MG63 (cell line): ENCODE measurements at regions not wholly inside any gene's neighbourhood (a gene's known extent, or its start where the extent isn't known, plus 50 kb on each side); places are given as distances from the start of the nearest gene placed in this dataset.

ENCODE experiments used
- DNase-seq: peaks from one replicate; pipeline ENCODE4 v3.0.0-alpha.2; 2020
- H3K27me3 ChIP-seq: fragments of 250-450 bp; sonication (Bioruptor Pico); 2 replicates; pipeline ENCODE4 v1.5.1; 2020; ENCODE audit warnings: mild to moderate bottlenecking, moderate library complexity
- H3K36me3 ChIP-seq: fragments of 250-450 bp; sonication (Bioruptor Pico); 2 replicates; pipeline ENCODE4 v1.5.1; 2020; ENCODE audit warnings: mild to moderate bottlenecking, moderate library complexity
- H3K4me3 ChIP-seq: fragments of 250-450 bp; sonication (Bioruptor Pico); 2 replicates; pipeline ENCODE4 v1.5.1; 2020; ENCODE audit warnings: mild to moderate bottlenecking, moderate library complexity
- H3K9me3 ChIP-seq: fragments of 250-450 bp; sonication (Bioruptor Pico); 2 replicates; pipeline ENCODE4 v1.5.1; 2020; ENCODE audit warnings: mild to moderate bottlenecking, moderate library complexity

GRCh38 chr5:101878190-101878589, 417.9 kb downstream of the SLCO4C1 start:
- DNase-seq: no peak
- H3K4me3 ChIP-seq: no peak overlapping the region
- H3K27me3 ChIP-seq: no peaks in the 10 kb centered on the region
- H3K36me3 ChIP-seq: no peaks in the 10 kb centered on the region
- no peaks in the 10 kb centered on the region for H3K9me3 ChIP-seq

GRCh38 chr5:101877451-101877850, 418.6 kb downstream of the SLCO4C1 start:
- no peaks in the 10 kb centered on the region for H3K9me3 ChIP-seq
- H3K36me3 ChIP-seq: no peaks in the 10 kb centered on the region
- H3K27me3 ChIP-seq: no peaks in the 10 kb centered on the region
- no peak for DNase-seq
- no peak overlapping the region for H3K4me3 ChIP-seq

- H3K9me3 ChIP-seq: no peaks in the 10 kb centered on the region
- H3K4me3 ChIP-seq: no peak overlapping the region
- H3K36me3 ChIP-seq: no peaks in the 10 kb centered on the region
- H3K27me3 ChIP-seq: no peaks in the 10 kb centered on the region; the same call in 1 of the 2 replicates
- no peak for DNase-seq
Measured at GRCh38 chr5:101866473-101866872, 429.6 kb downstream of the SLCO4C1 start.

- Histone ChIP-seq H3K9me3 (no peaks in the 10 kb centered on the region), H3K4me3 (no peak overlapping the region), H3K36me3 (no peaks in the 10 kb centered on the region), H3K27me3 (no peaks in the 10 kb centered on the region)
- DNase-seq: no peak
Measured at GRCh38 chr5:101860563-101860962, 435.5 kb downstream of the SLCO4C1 start.

GRCh38 chr5:101860145-101860544, 435.9 kb downstream of the SLCO4C1 start:
- no peaks in the 10 kb centered on the region for H3K27me3 ChIP-seq
- no peaks in the 10 kb centered on the region for H3K9me3 ChIP-seq
- no peak overlapping the region for H3K4me3 ChIP-seq
- H3K36me3 ChIP-seq: no peaks in the 10 kb centered on the region
- DNase-seq: no peak

GRCh38 chr5:101846496-101846895, 449.6 kb downstream of the SLCO4C1 start:
- no peaks in the 10 kb centered on the region for H3K27me3 ChIP-seq
- H3K9me3 ChIP-seq: no peaks in the 10 kb centered on the region
- no peak for DNase-seq
- H3K36me3 ChIP-seq: no peaks in the 10 kb centered on the region
- no peak overlapping the region for H3K4me3 ChIP-seq

GRCh38 chr5:101843055-101843454, 453.0 kb downstream of the SLCO4C1 start:
- no peak overlapping the region for H3K4me3 ChIP-seq
- no peak for DNase-seq
- H3K36me3 ChIP-seq: no peaks in the 10 kb centered on the region
- H3K9me3 ChIP-seq: no peaks in the 10 kb centered on the region
- H3K27me3 ChIP-seq: no peaks in the 10 kb centered on the region

- no peaks in the 10 kb centered on the region for H3K9me3 ChIP-seq
- H3K36me3 ChIP-seq: no peaks in the 10 kb centered on the region
- DNase-seq: no peak
- no peaks in the 10 kb centered on the region for H3K27me3 ChIP-seq
- no peak overlapping the region for H3K4me3 ChIP-seq
Measured at GRCh38 chr5:101838435-101838834, 457.6 kb downstream of the SLCO4C1 start.

GRCh38 chr5:101829255-101829654, 466.8 kb downstream of the SLCO4C1 start:
- Histone ChIP-seq H3K4me3 (no peak overlapping the region), H3K36me3 (no peaks in the 10 kb centered on the region), H3K27me3 (no peaks in the 10 kb centered on the region), H3K9me3 (no peaks in the 10 kb centered on the region)
- no peak for DNase-seq

GRCh38 chr5:101811466-101811865, 484.6 kb downstream of the SLCO4C1 start:
- Histone ChIP-seq H3K36me3 (no peaks in the 10 kb centered on the region), H3K27me3 (peaks cover 2% of the 10 kb centered on the region; the same call in 1 of the 2 replicates), H3K9me3 (no peaks in the 10 kb centered on the region), H3K4me3 (no peak overlapping the region)
- no peak for DNase-seq

- Histone ChIP-seq H3K4me3 (no peak overlapping the region), H3K27me3 (peaks cover 2% of the 10 kb centered on the region; the same call in 1 of the 2 replicates), H3K36me3 (no peaks in the 10 kb centered on the region), H3K9me3 (no peaks in the 10 kb centered on the region)
- no peak for DNase-seq
Measured at GRCh38 chr5:101806410-101806809, 489.7 kb downstream of the SLCO4C1 start.

GRCh38 chr5:101796427-101796826, 499.7 kb downstream of the SLCO4C1 start:
- H3K9me3 ChIP-seq: no peaks in the 10 kb centered on the region
- H3K36me3 ChIP-seq: no peaks in the 10 kb centered on the region
- DNase-seq: no peak
- no peaks in the 10 kb centered on the region for H3K27me3 ChIP-seq
- no peak overlapping the region for H3K4me3 ChIP-seq

GRCh38 chr5:101788797-101789196, 507.3 kb downstream of the SLCO4C1 start:
- Histone ChIP-seq H3K27me3 (peaks cover 2% of the 10 kb centered on the region; the same call in 1 of the 2 replicates), H3K4me3 (no peak overlapping the region), H3K9me3 (no peaks in the 10 kb centered on the region), H3K36me3 (no peaks in the 10 kb centered on the region)
- no peak for DNase-seq

- H3K27me3 ChIP-seq: peaks cover 2% of the 10 kb centered on the region; the same call in 1 of the 2 replicates
Measured at GRCh38 chr5:101785090-101785489, 511.0 kb downstream of the SLCO4C1 start.

GRCh38 chr5:101783241-101784013, 512.7 kb downstream of the SLCO4C1 start:
- H3K36me3 ChIP-seq: no peaks in the 10 kb centered on the region
- no peak overlapping the region for H3K4me3 ChIP-seq
- no peaks in the 10 kb centered on the region for H3K9me3 ChIP-seq
- peaks cover 2% of the 10 kb centered on the region; the same call in 1 of the 2 replicates for H3K27me3 ChIP-seq
- no peak for DNase-seq

More at GRCh38 chr5:101785090-101785489, 511.0 kb downstream of the SLCO4C1 start:
- H3K9me3 ChIP-seq: no peaks in the 10 kb centered on the region
- DNase-seq: no peak
- no peak overlapping the region for H3K4me3 ChIP-seq
- no peaks in the 10 kb centered on the region for H3K36me3 ChIP-seq

GRCh38 chr5:101782352-101783103, 513.6 kb downstream of the SLCO4C1 start:
- no peaks in the 10 kb centered on the region for H3K9me3 ChIP-seq
- no peak for DNase-seq
- H3K36me3 ChIP-seq: no peaks in the 10 kb centered on the region
- H3K4me3 ChIP-seq: no peak overlapping the region
- H3K27me3 ChIP-seq: peaks cover 2% of the 10 kb centered on the region; the same call in 1 of the 2 replicates

GRCh38 chr5:101751105-101751504, 545.0 kb downstream of the SLCO4C1 start:
- no peaks in the 10 kb centered on the region for H3K36me3 ChIP-seq

More at GRCh38 chr5:101751105-101751504, 545.0 kb downstream of the SLCO4C1 start:
- no peaks in the 10 kb centered on the region for H3K27me3 ChIP-seq
- H3K4me3 ChIP-seq: no peak overlapping the region
- no peak for DNase-seq
- no peaks in the 10 kb centered on the region for H3K9me3 ChIP-seq
